ENCODE measurements at regions not wholly inside any gene's neighbourhood (a gene's known extent, or its start where the extent isn't known, plus 50 kb on each side); places are given as distances from the start of the nearest gene placed in this dataset.

GRCh38 chr12:93158065-93158843 lies 219.5 kb upstream of the NUDT4 start:
- H3K4me1 ChIP-seq = no peaks in the 10 kb centered on the region
- H3K4me3 ChIP-seq = no peak overlapping the region
- H3K4me2 ChIP-seq = no peak overlapping the region
- no peaks in the 10 kb centered on the region for H4K20me1 ChIP-seq
- no peak for TF ChIP-seq Cebpa-rat (IDR thresholded peaks at IDR 0.05)
- H3K27me3 ChIP-seq = no peaks in the 10 kb centered on the region
- H3K9ac ChIP-seq = no peak overlapping the region
- peaks cover 20% of the 10 kb centered on the region for H3K9me3 ChIP-seq
- H3K27ac ChIP-seq = no peak overlapping the region
- H3K36me3 ChIP-seq = no peaks in the 10 kb centered on the region

GRCh38 chr12:93163260-93164036 lies 214.3 kb upstream of the NUDT4 start:
- Histone ChIP-seq H3K27ac (no peak overlapping the region), H3K36me3 (no peaks in the 10 kb centered on the region), H3K9me3 (peaks cover 10% of the 10 kb centered on the region), H3K9ac (no peak overlapping the region), H3K4me2 (no peak overlapping the region), H3K4me1 (peaks cover 33% of the 10 kb centered on the region), H4K20me1 (no peaks in the 10 kb centered on the region), H3K27me3 (no peaks in the 10 kb centered on the region), H3K4me3 (no peak overlapping the region)
- TF ChIP-seq Cebpa-rat (IDR thresholded peaks at IDR 0.05) = no peak

- H3K27ac ChIP-seq = no peak overlapping the region
- H3K9ac ChIP-seq = no peak overlapping the region
- TF ChIP-seq Cebpa-rat (IDR thresholded peaks at IDR 0.05) = no peak
- H3K36me3 ChIP-seq = no peaks in the 10 kb centered on the region
- H3K9me3 ChIP-seq = peaks cover 5% of the 10 kb centered on the region; the same call in 1 of the 2 replicates
- H4K20me1 ChIP-seq = no peaks in the 10 kb centered on the region
- H3K4me3 ChIP-seq = no peak overlapping the region
- H3K4me2 ChIP-seq = no peak overlapping the region
- H3K27me3 ChIP-seq = no peaks in the 10 kb centered on the region
- H3K4me1 ChIP-seq = peaks cover 40% of the 10 kb centered on the region
These were observed 213.4 kb upstream of the NUDT4 start for GRCh38 chr12:93164103-93164880.

- Histone ChIP-seq H3K9ac (no peak overlapping the region), H3K27me3 (no peaks in the 10 kb centered on the region), H3K4me3 (no peak overlapping the region), H3K36me3 (no peaks in the 10 kb centered on the region), H3K4me2 (peak overlapping the region; percentile 2; the same call in 1 of the 2 replicates), H3K9me3 (peaks cover 5% of the 10 kb centered on the region; the same call in 1 of the 2 replicates), H3K4me1 (peaks cover 40% of the 10 kb centered on the region), H4K20me1 (no peaks in the 10 kb centered on the region), H3K27ac (no peak overlapping the region)
- TF ChIP-seq Cebpa-rat (IDR thresholded peaks at IDR 0.05) = no peak
These were observed 212.3 kb upstream of the NUDT4 start for GRCh38 chr12:93165384-93165932.

GRCh38 chr12:93166541-93167307 lies 211.0 kb upstream of the NUDT4 start:
- Histone ChIP-seq H3K27me3 (no peaks in the 10 kb centered on the region), H4K20me1 (no peaks in the 10 kb centered on the region), H3K9me3 (peaks cover 10% of the 10 kb centered on the region; the same call in 1 of the 2 replicates), H3K36me3 (no peaks in the 10 kb centered on the region), H3K27ac (peak overlapping the region; percentile 60), H3K4me1 (peaks cover 44% of the 10 kb centered on the region), H3K4me2 (peak overlapping the region; percentile 69), H3K4me3 (no peak overlapping the region), H3K9ac (0 out of 2 replicates have a peak overlapping the region, but pooled peaks have one; percentile 38)
- TF ChIP-seq Cebpa-rat (IDR thresholded peaks at IDR 0.05) = no peak

- Histone ChIP-seq H3K36me3 (no peaks in the 10 kb centered on the region), H3K4me1 (peaks cover 51% of the 10 kb centered on the region), H3K4me2 (peak overlapping the region; percentile 69), H3K9me3 (peaks cover 11% of the 10 kb centered on the region; the same call in 1 of the 2 replicates), H3K27ac (peak overlapping the region; percentile 60), H3K27me3 (no peaks in the 10 kb centered on the region), H3K4me3 (peak overlapping the region; percentile 35; the same call in 1 of the 2 replicates), H3K9ac (0 out of 2 replicates have a peak overlapping the region, but pooled peaks have one; percentile 38), H4K20me1 (no peaks in the 10 kb centered on the region)
- TF ChIP-seq Cebpa-rat (IDR thresholded peaks at IDR 0.05) = no peak
These were observed 210.4 kb upstream of the NUDT4 start for GRCh38 chr12:93167331-93167730.

- Histone ChIP-seq H3K27ac (peak overlapping the region; percentile 33; the same call in 1 of the 2 replicates), H3K9ac (peak overlapping the region; percentile 43; the same call in 1 of the 2 replicates), H3K9me3 (peaks cover 11% of the 10 kb centered on the region; the same call in 1 of the 2 replicates), H3K4me2 (peak overlapping the region; percentile 69), H3K4me1 (peaks cover 57% of the 10 kb centered on the region), H3K27me3 (no peaks in the 10 kb centered on the region), H3K4me3 (peak overlapping the region; percentile 35; the same call in 1 of the 2 replicates), H3K36me3 (no peaks in the 10 kb centered on the region), H4K20me1 (no peaks in the 10 kb centered on the region)
- TF ChIP-seq Cebpa-rat (IDR thresholded peaks at IDR 0.05) = no peak
These were observed 209.8 kb upstream of the NUDT4 start for GRCh38 chr12:93167841-93168492.

- TF ChIP-seq Cebpa-rat (IDR thresholded peaks at IDR 0.05) = no peak
- Histone ChIP-seq H3K9ac (no peak overlapping the region), H3K4me2 (peak overlapping the region; percentile 69)
These were observed 209.0 kb upstream of the NUDT4 start for GRCh38 chr12:93168751-93169150.

More at GRCh38 chr12:93168751-93169150, 209.0 kb upstream of the NUDT4 start:
- Histone ChIP-seq H3K9me3 (peaks cover 11% of the 10 kb centered on the region; the same call in 1 of the 2 replicates), H3K36me3 (no peaks in the 10 kb centered on the region), H3K4me1 (peaks cover 65% of the 10 kb centered on the region), H3K4me3 (no peak overlapping the region), H3K27me3 (no peaks in the 10 kb centered on the region), H3K27ac (no peak overlapping the region), H4K20me1 (no peaks in the 10 kb centered on the region)

All from BLaER1 (cell line).